ENCODE measurements at regions not wholly inside any gene's neighbourhood (a gene's known extent, or its start where the extent isn't known, plus 50 kb on each side); places are given as distances from the start of the nearest gene placed in this dataset.

DNA sequence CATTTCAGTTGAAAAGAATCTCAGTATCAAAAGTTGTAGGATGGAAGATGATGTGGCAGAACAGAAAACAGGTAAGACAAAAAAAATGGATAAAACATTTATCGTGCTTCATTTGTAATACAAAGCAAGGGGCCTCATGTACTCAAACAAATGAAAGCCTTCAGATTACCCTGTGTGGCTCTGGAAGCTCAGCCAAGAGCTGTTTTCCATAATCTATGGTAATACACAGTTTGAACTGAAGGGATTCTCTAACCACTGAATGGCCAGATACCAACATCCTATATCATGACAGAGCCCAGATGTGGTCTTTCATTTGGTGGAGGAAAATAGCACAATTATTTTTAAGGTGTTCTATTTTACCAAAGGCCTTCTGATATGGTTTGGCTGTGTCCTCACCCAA is 272.1 kb upstream of the RND3 start:
- DNase-seq: no peak

DNA sequence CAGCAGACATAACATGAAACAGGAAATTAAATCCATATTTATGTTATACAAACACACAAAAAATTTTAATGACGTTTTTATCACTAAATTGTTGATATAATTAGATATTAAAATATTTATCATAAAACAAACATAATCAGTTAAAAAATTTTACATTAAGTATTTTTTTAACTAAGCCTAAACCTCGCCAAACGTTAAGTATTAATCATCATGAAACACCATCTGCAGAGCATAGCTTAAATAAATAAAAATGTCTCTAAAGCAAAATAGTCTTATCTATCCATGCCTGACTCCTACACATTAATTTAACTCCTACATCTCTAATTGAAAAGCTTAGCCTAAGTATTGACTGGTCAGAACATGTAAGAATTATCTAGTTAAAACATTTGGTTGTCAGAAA is 271.6 kb upstream of the RND3 start:
- no peak for DNase-seq

DNA sequence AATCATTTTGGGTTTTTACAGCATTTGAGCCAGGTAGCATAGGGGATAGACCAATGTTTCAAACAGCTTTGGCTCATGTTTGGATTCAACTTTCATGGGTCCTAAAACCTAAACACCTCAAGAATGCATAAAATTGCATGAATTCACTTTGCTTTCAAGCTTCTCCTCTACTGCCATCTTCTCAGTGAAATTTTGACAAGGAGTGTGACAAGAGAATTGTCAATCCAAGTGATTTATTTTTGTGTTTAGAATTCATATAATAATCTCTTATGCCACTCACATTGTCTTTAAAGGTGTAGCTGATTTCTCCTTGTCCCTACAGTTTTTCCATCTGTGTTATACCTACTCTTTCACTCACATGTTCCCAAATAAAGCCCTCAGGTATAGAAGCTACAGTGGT is 264.8 kb upstream of the RND3 start:
- no peak for DNase-seq

DNA sequence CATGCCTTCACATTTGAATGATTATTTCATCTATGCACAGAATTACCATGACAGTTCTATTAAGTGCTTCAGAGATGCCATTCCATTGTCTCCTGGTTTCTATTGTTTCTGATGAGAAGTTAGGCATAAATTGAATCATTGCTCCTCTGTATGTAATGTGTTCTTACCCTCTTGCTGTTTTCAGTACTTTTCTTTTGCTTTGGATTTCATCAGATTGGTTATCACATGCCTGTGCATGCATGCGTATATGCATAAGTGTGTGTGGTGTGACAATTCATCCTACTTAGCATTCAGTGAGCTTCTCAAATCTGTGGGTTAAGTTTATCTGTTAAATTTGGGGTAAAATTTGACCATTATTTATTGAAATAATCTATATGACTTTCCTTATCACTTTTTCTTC is 263.3 kb upstream of the RND3 start:
- no peak for DNase-seq

DNA sequence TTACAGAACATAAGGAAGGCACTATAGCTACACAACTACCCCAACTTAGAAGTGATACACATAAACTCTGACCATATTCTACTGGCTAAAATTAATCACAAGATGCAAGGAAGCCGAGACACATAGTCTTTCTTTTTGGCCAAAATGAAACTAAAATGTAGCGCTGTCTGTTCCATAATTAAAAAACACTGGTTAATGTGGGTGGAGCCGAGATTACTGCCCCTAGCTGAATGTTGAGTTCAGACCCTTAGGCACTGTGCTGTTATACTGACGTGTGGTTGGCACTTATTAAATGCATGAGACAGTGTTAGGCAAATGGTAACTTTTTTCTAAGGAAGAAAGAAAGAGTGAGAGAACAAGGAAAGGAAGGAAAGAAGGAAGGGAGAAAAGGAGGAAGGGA is 254.6 kb upstream of the RND3 start:
- DNase-seq: no peak

DNA sequence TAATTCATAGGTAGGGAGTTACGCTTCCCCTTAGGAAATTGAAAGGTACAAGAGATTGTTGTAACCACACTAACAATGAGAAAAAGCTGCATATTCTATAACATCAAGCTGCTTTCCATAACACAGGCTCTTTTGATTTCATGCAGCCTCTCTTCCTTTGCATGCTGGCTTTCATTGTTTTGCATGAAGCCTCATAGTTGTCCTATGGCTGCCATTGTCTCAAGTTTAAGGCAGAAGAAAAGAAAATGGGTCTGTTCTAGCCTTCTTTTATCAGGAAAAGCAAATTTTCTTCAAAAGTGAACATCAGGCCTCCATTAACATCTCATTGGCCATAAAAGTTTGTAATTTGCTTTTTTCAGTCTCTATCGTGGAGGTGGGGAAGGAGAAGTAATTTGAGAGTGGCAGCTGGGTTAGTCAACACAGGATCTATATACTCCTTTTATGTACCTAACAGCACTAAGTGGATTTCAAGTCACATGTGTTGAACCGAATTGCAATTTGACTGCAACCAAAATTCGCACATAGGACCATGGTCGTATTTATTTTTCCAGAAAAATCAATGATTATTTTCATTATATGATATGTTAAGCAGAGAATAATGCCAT is 248.5 kb upstream of the RND3 start:
- DNase-seq: no peak

DNA sequence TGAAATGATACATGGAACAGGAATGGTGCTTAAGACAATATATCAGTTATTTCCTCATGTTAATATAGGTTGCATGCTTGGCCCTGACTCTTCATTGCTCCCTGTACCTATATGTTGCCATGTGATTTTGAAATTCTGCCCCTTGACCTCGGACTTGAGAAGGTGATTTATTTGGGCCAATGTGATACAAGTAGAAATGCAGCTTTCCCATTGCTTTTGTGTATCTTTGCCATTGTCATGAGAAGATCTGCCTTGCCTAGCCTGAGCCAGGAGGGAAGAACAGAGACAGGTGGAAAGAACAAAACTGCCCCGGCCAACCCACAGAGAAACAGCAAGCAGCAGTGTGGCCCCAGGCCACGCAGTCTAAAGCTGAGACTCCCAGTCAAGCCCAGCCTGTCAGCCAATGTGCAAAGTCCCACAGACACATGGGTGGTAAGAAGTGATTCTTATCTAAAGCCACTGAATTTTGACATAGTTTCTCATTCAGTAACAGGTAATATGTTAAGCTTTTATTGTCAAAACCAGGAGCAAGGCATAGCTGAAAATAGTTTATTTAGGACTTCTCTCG is 245.7 kb upstream of the RND3 start:
- no peak for DNase-seq

DNA sequence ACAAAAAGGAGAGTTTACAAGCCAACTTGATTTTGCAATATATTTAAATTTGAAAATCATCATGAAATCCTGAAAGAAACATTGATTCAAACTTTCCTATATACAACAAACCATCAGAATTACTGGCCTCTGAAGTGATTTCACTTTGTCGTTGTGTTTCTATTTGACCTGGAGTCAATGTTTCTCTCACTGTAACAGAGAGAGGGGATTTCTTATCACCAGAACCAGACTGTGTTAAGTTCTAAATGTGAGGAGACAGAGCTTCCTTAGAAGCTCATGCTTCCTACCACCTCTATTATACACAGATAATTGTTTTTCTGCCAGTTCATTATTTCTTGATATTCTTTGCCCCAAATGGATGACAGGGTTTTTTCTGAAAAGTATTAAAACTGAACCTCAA is 245.0 kb upstream of the RND3 start:
- no peak for DNase-seq

DNA sequence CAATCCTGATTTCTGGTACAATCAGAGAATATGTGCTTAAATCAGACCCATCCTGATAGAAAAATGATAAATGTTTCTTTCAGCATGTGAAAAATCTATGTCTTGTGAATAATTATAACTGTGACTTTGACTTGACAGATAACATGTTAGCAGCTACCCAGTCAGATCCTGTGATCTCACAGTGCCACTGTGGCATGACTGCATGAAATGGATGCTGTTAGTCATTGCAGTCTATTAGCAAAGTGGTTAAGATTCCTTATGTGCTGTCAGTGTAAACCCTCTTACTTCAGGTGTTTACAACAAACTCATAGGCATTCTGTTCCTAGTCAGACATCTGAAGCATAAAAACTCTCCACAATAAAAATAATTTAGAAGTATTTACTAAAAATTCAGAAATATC is 244.6 kb upstream of the RND3 start:
- DNase-seq: no peak

DNA sequence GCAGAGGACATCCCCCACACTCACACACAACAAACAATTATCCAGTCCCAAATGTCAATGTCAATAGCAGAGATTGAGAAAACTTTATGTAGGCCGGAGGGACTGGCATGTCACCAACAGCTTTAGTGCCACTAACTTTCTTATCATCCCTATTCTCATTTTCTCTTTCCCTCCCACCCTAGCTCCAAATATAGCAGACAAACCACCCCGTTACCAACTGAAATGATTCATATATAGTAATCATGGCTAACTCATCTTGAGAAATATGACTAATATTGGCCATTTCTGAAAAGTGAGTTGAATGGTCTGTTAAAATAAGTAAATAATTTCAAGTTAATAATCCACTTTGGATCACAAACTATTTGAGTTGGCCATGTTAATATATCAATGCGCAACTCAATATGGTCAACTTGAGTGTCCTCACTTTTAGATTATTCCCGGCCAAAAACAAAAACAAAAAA is 242.1 kb upstream of the RND3 start:
- no peak for DNase-seq

DNA sequence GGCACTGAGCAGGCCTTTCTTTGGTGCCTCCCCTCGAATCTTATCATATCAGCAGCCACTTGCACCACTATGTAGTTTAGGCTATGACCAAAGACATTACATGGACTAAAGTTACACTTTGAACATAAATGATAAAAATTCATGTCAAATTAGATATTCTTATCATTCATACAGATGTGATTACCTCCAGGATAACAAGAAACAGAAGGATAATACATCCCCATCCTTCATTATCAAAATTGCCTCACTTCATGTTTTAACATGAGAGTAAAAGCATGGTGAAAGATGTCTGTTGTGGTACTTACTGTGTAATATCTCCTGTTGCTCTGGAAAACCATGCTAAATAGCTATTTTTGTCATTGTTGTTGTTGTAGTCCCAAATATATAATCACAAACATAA is 230.8 kb upstream of the RND3 start:
- DNase-seq: no peak

DNA sequence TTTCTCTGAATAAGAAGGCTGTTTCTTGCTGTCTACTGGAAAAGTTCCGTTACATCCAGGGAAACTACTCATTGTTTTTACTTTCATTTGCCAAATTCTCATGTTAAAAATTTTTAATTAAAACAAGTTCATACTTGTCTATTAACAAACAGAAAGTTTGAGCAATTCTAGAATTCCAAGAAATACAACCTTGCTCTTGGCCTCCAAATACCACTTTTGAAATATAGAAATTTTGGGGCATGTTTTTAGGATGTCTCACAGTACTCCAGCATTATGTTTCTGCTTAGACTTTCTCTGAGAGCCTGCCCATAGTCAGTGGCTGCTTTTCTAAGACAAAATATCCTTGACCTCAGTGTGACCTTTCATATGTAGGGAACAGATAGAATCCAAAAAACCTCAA is 228.7 kb upstream of the RND3 start:
- no peak for DNase-seq

DNA sequence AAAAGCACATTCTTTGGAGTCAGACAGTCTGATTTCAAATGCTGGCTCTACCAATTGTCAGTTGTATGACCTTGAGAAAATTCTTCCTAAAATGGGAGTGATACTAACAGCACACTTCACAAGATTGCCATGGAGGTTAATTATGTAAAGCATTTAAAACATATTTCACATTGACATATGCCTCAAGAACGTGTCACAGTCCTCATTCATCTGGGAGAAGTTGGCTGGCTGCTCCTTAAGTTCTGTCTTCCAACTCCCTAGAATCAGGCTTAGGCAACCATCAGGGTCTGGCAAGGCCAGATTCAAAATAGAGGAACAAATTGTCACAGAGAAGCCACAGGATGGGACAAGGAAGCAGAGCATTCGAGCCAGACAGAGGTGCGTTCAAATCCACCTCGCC is 228.0 kb upstream of the RND3 start:
- DNase-seq: no peak

DNA sequence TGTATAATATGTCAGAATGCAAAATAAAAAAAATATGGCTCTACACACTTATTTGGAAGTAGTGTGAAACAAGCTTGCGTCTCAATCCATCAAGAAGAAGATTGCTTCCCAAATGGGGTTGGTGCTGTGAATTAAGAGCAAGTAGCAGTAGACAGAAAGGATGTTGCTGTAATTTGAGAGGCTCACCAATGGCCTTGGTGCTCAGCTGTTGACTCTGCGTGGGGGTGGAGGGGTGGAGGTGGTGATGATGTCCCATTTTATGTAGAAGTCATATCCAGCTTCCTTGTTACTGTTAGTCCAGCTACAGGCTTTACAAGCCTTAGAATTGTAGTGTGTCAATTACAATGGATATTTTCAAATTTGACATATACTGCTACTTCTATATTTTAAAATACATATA is 223.4 kb upstream of the RND3 start:
- DNase-seq: no peak

DNA sequence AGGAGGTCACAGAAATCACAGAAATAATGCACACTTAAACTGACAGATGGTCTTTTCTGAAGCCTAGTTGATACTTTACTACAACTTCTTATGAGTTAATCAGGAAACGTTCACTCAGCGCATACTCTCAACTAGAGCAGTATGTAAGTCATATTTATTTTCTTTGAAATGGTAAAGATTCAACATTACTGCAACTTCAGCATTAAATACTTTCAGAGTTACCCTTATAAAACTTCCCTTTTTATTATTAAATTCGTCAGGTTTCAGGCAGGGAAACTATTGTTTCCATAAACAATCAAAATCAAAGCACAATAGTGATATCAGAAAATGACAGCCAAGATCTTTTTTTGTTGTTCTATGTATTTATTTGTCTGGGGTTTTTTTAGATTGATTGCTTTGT is 222.6 kb upstream of the RND3 start:
- DNase-seq: no peak

DNA sequence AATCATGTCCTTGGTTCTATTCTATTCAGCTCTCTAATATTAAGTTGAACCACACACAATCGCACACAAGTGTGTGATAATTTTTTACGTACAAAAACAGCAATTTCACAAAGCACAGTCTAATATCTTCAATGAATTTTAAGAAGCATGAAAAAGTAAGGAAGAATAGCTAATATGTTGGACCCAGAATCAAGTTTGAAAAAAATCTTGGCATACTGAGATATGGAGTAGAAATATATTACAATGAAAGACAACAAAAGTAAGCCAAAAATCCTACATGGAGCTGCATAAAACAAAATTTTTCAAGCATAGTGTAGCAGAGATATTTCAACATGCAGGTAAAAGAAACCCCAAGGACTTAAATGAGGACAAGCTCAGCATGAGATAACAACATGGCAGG is 219.1 kb upstream of the RND3 start:
- no peak for DNase-seq

DNA sequence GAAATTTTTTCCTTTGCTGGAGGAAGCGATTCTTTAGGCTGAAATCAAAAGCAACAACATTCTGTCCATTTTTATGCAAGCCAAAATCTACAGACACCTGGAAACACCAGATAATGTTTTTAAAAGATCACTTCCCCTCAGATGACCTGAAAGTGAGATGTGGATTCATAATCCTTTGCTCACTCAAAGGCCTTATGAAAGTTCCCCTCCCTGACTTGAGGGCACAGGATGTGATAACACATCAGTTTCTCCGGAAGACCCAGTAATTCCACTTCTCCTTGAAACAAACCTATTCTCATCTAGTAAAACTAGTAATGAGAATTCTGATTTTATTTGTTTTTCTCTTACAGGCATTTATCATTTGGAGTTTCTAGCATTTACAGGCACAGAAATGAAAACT is 218.3 kb upstream of the RND3 start:
- no peak for DNase-seq

DNA sequence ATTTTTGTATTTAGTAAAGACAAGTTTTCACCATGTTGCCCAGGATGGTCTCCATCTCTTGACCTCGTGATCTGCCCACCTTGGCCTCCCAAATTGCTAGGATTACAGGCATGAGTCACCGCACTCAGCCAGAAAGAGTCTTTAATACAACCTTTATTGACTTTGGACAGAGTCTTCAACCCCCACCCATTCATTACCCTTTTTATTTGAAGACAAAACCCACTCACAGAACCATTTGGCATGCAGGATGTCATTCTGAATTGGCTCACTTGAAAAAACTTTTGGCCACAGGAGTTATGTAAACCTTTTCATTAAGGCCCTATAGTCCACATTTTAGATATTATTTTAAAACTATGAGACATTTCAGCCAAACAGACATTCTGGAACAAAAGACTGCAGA is 217.9 kb upstream of the RND3 start:
- DNase-seq: no peak

DNA sequence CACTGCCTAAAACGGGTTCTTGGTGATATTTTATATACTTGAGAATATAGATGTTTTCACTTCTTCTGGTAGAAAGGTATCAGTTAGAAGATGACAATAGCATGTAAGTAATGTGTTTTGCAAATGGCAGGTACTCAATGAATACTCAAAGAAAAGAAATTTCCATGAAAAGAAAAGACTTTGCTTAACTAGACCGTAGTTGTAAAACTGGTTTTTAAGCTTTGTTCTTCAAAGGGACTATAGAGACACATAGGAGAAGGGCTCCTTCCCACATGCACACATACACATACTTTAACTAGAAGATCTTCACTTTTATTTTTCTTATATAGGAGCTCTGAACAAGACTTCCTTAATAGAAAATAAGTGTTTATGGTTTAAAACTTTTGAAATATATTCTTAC is 215.3 kb upstream of the RND3 start:
- DNase-seq: no peak

DNA sequence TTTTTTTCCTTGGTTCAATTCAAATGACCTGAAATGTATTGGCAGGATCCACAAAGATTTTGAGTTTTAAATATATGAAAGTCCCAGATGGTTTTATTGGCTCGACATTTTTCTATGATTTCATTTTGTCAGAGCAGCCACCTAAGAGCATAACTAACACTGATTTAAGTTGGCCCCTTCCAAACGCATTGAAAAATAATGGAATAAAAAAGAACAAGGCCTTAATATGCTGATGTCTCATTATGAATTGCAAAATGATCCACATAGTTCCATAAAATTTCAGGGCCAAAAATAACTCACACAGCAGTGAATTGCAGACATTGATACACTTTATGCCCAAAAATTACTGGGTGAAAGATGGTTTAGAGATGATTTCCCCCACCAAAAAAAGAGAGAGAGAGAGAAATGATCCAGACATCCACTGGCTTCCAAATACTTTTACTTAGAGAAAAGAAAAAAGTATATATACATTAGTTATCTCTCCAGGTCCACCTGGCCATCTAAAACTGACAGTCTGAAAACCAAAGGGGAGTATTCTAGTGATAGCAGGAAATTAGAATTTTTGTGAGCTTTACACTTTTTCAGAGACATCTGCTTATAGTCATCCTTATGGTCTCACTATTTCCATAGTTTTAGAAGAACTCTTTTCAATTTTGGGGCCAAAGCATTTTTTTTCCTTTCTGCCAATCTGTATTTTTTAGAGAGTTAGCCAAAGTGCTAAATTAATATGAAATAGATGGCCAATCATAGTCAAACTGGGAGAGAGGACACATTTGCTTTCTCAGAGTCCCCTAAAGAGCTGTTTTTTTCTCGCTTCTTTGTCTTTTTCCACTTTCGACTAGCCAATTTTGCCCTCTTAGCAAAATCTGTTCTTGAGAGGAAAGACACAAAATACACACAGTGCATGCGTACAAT is 213.5 kb upstream of the RND3 start:
- no peak for DNase-seq

DNA sequence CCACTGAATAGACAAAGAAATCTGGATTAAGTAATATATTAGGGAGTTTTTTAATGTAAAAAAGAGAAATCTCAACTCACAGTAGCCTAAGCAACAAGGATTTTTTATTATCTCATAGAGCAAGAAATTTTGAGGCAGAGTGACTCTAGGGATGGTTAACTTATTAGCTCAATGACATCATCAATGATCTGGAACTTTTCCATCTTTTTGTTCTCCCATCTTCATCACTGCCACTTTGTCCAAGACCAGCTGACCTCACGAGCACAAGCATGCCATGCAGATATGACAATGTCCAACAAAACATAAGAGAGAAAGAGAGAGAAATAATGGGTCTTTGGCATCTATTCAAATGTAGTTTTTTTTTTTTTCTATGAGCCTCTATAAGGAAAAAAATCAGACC is 211.8 kb upstream of the RND3 start:
- DNase-seq: no peak

DNA sequence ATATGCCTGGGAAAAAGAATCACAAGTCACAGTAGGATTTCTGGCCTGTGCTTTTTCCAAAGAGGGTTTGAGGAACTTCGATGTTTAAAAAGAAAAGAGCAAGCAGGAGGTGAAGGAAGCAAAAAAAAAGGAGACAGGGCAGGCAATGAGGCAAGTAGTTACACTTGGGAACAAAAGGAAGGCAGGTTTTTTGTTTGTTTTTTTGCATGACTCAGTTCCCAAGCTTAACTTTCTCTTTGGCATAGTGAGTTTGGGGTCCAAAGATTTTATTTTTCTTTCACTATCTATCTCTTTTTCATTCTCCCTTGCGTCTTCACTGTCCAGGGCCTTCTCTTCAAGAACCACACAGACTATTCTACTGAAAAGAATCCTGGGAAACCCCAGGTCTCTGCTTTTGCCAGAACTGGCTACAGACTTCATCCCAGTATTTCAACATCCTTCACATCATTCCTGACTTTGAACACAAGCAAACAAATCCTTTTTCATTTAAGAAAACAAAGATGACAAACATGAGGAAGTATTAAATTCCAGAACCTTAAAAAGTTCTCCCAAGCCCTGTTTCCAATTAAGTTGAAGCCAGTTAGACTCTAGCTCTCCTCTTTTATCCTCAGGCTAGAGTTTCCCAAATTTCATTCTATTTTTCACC is 210.7 kb upstream of the RND3 start:
- no peak for DNase-seq

DNA sequence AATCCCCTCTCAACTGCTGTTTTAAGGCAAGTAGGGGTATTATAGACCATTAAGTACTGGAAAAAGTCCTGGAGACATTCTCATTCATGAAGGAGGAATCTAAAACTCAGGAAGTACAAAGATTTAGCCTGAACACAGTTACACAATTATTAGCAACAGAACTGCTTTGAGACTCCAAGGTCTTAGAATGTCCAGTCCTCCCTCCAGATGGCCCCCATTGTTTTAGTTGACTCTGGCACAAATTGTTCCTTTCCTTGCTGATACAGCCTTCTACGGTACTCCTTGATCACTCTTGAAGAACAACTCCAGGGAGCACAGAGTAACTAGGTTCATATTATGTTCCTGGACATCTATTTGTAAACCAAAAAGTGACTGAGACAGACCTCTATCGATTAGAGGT is 210.1 kb upstream of the RND3 start:
- no peak for DNase-seq
